GM21381 (cell line): ENCODE measurements at regions not wholly inside any gene's neighbourhood (a gene's known extent, or its start where the extent isn't known, plus 50 kb on each side); places are given as distances from the start of the nearest gene placed in this dataset.
"Not testable (repeated sequence)": the region's sequence is repeated elsewhere in the genome, so short reads cannot be mapped to it uniquely, and the experiment has no call there.

Experiments
- ATAC-seq: cut with Tn5 transposase; IDR thresholded peaks from one replicate; pipeline ENCODE4 v1.9.1; 2021; ENCODE audit warnings: mild to moderate bottlenecking, moderate library complexity; ENCODE audit not compliant: unreplicated experiment

DNA sequence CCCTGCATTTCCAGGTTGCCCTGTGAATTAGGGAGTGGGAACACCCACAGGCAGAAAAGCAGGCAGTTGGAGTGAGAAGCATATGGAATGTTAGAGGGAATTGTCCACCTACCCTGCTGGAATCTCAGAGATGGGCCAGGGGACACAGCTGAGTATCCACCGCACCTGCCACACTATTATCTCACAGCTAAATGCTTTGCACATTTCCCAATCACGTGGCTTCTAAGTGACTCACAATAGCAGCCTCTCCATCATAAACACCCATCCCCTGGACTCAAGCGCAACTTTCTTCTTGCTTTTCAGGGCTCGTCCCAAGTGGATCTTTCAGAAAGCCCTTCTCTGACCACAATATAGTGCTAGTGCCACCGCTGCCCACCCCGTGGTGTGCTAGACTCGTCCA lies 389.0 kb upstream of the LMCD1 start:
- no peak for ATAC-seq

DNA sequence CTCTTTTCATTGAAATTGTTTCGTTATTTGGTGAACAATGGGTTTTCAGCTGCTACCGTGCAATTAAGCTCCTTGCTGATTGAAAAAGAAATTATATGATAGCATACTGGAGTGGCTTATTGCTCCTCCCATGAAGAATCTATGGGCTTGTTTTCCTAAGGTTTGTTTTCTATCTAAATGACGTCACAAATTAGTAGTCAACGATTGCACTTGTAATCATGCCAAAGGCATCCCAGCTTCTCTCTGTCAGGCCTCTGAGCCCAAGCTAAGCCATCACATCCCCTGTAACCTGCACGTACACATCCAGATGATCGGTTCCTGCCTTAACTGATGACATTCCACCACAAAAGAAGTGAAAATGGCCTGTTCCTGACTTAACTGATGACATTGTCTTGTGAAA lies 388.0 kb upstream of the LMCD1 start:
- ATAC-seq = no peak

DNA sequence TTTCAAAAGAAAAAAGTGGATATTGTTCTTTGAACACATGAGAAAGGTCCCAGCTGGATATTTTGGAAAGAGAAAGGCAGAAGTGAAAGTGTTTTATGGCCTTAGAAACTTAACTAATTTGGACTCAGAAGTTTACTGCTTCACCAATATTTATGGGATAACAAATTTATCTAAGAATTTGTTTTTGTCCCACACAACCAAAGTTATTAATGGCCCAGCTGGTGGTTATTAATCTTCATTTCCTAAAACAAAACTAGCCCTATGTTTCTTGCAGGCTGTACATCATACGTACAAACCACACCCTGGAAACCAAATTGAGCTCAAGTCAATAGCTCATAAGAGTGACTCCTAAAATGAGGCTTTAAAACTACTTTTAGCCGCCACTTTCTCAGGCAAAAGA lies 372.9 kb upstream of the LMCD1 start:
- no peak for ATAC-seq

DNA sequence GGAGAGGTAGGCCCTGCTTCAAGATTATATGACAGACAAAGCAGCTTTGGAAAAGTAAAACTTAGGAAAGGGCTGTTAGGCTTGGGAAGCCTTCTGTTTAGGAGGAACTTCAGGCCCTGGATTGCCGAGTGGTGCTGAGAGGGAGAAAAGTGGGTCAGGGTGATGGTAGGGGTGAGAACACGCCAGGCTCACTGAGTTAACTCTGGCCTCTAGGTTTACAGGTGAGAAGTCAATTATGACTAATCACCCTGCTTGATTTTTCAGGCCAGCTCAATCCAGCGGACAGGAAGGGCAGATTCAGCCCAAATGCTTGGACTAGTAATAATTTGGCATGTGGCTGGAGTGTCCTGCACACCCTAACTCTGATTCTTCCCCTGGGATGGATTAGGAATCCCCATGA lies 365.1 kb upstream of the LMCD1 start:
- no peak for ATAC-seq

DNA sequence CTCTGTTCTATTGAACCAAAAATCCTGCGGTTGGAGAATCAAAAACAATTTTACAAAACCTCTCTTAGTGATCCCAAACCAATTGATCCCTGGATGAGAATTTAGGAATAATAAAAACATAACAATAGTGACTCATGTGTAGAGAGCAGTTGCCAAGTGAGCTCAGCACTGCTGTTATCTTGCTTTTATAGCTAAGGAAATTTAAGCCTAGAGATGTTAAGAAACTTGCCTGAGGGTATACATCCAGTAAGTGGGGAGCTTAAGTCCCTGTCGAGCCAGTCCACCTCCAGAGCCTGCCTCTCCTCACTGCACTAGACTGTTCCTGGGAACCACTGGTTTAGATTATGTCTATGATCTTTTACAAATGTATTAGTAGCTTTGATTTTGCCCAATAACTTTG lies 358.4 kb upstream of the LMCD1 start:
- ATAC-seq = no peak

DNA sequence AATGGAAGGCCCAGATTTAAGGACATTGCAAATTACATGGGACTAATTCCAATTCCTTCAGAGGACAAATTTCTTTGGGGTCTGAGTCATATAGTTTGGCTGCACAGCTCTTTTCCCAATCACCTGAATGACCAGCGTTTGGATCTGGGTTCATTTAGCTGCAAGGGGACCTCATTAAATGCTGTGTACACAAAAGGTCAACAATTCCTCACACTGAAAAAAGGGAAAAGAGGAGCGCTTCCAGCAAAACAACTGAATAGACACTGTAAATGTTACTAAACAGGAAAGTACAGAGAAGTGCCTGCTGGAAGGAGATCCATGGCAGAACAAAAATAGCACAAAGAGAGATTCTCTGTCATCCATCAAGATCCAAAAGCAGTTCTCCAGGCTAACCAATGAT lies 356.0 kb upstream of the LMCD1 start:
- ATAC-seq = no peak

DNA sequence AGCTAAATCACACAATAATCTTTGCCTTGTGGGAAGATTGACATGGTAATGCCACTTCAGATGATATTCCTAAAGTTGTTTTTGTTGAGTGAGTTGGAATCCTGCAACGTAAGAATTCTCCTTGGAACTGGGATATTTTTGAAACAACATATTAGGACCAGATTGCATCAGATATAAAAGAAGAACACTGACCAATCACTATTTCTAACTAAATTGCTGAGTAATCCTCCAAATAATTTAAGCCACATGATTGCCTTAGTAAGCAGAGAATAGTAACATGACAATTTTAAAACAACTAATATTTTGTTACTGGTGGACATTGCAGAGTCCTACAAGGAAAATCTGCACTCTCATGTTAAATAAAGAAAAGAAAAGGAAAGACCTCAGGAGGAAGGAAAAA lies 353.9 kb upstream of the LMCD1 start:
- ATAC-seq = no peak

DNA sequence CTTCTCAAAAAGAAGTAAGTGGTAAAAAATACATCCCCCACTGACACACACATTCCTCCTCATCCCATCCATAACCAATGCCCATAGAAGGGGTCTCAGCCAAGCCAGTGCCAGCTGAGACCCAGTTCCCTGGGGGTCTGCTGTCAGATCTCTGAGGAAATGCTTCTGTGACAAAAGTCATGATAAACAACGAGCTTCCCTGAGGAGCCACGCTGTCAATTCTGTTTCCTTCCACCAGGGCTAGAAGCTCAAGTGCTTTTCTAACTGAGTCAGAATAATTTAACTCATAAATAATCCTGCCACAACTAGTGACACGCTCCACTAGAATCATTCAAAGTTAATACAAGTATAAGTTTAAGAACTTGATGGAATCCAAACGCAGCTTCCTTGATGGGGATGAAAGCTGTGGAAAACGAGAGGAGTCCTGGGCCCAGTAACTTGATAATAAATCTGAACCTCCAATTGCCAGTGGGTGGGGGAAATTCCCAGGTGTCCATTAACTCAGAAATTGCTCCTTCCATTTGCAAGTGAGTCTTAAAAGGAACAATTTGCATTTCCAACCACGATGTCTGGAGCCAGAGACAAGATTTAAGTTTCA lies 348.7 kb upstream of the LMCD1 start:
- no peak for ATAC-seq

DNA sequence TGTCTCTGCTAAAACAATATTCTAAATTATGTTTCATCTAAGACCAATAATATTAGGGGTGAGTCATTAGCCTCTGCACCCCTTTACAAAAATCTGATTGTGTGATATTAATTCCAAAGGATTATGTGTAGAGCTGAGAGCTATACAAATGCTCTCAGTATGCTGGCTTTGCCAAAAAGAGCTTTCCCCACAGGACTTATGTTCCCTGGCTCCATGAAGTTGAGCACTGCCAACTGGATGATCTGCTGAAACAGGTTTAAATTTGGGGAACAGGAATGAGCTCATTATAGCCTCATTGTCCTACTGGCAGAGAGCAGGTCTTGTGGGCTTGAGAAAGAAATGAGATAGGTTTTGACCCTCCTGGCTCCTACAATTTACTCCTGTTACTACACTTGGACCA lies 347.8 kb upstream of the LMCD1 start:
- no peak for ATAC-seq

DNA sequence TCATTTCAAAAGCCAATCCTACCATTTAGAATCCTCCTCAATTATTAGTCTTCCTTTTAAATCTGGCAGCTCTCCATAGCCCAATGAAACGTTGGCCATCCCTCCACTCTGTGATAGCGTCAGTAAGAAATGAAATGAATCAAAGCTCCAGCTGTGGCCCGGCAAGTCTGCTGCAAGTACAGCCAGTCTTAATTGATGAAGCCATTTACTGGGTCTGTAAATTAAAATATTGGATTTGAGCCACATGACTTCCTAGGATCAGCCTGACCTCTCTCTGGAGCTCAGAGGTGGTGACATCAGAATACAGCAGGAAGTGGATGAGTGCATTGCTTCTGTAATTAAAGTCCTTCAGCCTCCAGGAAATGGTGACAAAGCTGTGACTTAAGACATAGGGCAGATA lies 347.0 kb upstream of the LMCD1 start:
- no peak for ATAC-seq

DNA sequence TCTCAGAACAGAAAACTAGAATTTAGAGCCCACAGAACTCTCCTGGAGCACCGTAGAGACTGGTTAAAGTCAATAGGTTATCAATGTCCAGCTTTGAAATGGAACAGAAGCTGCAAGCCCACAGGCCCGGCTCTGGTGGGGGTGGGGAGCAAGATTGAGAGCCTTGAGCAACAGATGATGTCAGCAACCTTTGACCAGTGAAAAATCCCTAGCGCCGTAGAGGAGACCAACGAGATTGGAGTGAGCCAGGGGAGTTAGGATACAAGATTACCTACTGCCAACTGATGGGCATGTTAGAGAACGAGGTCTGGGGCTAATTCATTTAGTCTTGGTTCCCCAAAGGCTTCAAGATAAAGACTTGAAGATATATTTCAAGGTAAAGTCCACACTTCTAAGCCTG lies 345.5 kb upstream of the LMCD1 start:
- ATAC-seq = no peak

DNA sequence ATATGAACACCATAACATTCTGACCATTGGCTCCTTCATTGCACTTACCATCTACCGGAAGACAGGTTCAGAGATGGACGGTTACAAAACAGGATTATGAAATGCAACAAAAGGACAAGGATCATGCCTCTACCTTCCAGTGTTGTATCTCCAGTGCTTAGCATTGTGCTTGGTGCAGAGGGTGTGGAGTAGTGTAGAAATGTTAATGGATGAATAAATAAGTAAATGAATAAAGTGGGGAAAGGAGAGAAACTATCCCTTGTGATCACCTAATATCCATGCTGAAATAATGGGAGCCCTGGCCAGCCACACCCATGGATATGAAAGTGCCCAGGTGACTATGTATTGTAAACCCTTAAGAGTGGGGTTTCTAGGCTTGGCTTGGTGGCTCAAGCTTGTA lies 344.8 kb upstream of the LMCD1 start:
- ATAC-seq = no peak

DNA sequence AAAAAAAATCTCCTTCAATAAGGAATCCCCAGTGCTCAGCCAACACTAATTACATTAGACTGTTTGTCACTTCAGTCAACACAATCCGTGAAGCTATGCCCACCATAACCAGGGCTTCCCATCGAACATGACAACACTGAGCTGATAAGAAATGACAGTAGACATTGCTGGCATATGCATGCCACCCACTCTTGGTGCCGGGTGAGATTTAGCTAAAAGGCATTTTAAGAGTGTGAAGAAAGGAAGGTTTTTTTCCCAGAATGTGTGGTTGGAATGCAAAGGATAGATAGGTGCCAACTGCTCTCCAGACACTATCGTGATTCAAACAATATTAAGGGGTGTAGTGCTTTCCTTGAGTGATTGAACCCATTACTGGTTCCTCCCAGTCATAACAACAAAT lies 344.0 kb upstream of the LMCD1 start:
- ATAC-seq = no peak

DNA sequence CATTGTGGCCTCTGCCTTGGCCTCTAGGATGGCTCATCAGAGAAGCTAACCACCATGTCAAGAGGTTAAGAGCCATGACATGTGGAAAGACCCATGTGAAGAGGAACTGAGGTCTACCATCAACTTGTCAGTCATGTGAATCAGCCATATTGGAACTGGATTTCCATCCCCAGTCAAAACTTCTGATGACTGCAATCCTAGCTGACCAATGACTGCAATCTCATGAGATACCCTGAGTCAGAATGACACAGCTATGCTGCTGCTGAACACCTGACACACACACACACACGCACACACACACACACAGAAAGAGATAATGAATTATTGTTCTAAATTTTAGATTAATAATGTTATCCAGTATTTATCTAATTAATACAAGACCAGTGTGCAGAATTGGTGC lies 337.5 kb upstream of the LMCD1 start:
- no peak for ATAC-seq

DNA sequence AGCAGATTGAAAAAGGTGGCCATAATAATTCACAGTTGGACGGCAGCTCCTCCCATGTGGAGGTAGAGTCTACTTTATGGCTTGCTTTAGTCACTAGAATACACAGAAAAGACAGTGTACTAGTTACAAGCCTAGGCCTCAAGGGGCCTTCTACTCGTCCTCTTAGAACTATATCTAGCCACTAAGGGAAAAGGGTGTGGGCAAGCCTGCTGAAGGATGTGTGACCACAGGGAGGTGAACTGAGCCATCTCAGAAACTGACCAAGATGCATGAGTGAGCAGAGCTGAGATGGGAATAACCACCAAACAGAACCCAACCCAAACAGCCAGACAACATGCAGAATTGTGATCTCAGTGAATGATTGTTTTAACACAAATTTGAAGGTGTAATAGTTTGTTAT lies 335.6 kb upstream of the LMCD1 start:
- ATAC-seq = no peak

DNA sequence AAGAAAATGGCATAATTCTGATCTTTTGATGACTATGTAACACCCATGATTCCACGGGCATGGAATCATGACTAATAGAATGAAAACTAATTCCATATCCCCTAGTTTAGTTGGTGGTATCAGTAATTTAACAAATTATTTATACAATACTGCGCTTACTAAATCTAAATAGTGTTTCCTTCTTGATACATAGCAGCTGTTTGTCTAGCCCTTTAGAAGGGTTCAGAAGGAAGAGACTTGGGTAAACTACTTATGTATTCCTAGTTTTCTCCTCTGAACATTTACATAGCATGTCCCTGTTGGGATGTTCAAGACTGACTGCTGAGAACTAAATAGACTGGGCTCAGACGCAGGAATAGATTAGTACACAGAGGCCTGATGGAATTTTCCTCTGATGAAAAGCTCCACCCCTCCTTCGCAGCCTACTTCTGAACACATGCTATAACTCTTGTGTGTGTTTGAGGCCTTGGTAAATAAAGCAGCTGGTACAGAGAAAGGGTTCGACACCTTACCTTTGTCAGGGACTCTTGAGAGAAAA lies 330.6 kb upstream of the LMCD1 start:
- no peak for ATAC-seq

DNA sequence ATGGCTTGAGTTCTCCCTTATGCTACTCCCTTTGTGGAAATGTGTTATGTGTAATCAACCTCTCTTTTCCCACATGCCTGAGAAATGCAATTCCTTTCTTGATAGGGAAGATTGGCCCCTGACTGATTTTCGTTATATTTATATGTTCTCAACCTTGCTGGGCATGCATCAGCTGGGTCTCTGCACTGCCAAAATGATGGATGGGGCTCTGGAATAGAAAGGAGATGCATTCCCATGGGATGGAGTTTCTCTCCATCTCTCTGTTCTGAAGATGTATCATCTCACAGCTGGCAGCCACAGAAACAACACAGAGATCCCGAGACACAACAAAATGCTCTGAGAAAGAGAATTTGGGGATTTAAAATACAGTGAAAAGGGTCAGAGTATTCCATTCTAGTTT lies 327.7 kb upstream of the LMCD1 start:
- no peak for ATAC-seq

DNA sequence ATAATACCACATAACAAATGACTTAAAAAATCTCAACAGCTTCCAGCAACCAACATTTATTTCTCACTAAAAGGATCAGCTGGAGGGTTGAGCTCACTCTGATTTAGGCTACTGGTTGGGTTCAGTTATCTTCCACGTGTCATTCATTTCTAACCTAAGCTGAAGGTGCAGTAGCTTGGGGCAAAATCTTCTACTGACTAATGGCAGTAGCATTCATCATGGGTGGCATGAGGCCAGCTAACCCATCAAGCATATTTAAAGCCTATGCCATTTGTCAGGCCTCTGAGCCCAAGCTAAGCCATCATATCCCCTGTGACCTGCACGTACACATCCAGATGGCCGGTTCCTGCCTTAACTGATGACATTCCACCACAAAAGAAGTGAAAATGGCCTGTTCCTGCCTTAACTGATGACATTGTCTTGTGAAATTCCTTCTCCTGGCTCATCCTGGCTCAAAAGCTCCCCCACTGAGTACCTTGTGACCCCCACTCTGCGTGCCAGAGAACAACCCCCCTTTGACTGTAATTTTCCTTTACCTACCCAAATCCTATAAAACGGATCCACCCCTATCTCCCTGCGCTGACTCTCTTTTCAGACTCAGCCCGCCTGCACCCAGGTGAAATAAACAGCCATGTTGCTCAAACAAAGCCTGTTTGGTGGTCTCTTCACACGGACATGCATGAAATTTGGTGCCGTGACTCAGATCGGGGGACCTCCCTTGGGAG lies 324.7 kb upstream of the LMCD1 start:
- ATAC-seq = not testable (repeated sequence)

DNA sequence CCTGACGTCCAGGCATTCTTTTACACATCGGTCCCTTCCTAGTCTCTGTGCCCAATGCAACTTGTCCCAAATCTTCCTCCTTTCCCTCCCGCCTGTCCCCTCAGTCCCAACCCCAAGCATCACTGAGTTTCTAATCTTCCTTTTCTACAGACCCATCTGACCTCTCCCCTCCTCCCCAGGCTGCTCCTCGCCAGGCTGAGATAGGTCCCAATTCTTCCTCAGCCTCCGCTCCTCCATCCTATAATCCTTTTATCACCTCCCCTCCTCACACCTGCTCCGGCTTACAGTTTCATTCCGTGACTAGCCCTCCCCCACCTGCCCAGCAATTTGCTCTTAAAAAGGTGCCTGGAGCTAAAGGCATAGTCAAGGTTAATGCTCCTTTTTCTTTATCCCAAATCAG lies 323.1 kb upstream of the LMCD1 start:
- ATAC-seq = not testable (repeated sequence)

DNA sequence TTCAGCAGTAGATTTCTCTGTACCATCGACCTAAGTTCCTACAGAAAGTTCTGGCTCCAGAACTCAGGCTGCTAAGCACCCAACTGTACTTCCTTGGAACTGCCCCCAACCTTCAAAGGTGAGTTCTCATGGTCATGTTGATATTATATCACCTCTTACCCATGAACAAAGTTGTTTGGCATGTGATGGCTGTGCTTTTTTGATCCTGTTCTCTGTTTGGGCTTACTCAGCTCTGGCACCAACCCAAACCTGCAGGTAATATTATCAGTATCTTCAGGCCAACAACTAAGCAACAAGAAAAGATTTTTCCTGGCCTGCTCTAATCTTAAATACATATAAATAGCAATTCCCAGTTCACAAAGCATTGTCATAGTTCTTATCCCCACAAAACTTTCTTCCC lies 318.7 kb upstream of the LMCD1 start:
- no peak for ATAC-seq

DNA sequence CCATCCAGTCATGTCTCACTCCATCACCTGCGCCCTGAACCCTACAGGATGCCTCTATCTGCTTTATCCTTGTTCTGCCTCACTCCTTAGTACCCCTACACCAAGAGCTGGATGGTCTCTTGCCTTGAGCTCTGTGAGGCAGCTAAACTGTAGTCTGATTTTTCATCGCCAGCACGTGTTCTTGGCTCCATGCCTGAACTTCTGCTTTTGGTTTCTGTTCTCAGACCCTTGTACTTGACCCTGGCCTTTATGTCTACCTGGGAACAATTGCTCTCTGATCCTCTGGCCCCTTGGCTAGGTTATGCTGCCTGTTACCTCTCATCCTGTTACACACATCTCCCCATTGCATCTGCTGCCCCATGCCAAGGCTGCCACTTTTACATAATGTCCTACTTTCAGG lies 318.0 kb upstream of the LMCD1 start:
- no peak for ATAC-seq

DNA sequence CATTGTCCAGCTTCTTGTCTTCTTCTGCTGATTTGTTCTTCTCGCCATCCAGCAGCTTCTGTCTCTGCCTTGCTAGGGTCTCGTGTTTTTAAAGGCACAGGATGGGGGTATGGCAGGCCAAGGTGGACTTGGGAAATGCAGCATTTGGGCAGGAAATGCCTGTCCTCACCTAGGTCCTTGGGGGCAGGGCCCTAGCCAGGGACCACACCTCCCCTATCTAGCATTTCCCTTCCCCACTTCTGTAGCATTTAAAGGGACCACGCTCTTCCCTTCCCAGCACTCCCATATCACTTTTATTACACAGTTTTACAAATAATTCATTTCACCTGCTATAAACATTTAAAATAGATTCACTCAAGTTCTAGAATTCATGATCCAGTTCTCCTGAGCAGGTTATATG lies 315.4 kb upstream of the LMCD1 start:
- ATAC-seq = no peak

DNA sequence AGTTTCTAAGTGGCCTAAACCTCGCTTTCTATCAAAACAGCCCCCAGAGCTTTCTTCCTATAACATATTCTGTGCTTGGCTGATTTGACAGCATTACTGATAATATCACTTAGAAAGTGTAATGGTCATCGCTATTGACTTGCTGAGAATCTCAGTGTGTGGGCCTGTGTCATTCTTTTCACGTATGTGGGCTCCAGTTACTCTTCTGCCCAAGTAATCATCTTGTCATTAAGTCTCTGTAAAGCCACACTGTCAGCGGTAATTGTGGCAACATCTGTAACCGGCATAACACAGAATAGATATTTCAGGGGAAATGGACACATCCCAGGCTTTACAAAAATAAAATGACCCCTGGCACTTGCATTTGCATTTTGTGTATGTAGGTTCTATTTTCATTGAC lies 313.6 kb upstream of the LMCD1 start:
- ATAC-seq = no peak
